HG03060 (cell line): ENCODE measurements at regions not wholly inside any gene's neighbourhood (a gene's known extent, or its start where the extent isn't known, plus 50 kb on each side); places are given as distances from the start of the nearest gene placed in this dataset.
"Not testable (repeated sequence)": the region's sequence is repeated elsewhere in the genome, so short reads cannot be mapped to it uniquely, and the experiment has no call there.

ENCODE experiments used
- ATAC-seq: cut with Tn5 transposase; IDR thresholded peaks from one replicate; pipeline ENCODE4 v1.9.1; 2021; ENCODE audit warnings: low read depth, moderate number of reproducible peaks; ENCODE audit not compliant: unreplicated experiment

DNA sequence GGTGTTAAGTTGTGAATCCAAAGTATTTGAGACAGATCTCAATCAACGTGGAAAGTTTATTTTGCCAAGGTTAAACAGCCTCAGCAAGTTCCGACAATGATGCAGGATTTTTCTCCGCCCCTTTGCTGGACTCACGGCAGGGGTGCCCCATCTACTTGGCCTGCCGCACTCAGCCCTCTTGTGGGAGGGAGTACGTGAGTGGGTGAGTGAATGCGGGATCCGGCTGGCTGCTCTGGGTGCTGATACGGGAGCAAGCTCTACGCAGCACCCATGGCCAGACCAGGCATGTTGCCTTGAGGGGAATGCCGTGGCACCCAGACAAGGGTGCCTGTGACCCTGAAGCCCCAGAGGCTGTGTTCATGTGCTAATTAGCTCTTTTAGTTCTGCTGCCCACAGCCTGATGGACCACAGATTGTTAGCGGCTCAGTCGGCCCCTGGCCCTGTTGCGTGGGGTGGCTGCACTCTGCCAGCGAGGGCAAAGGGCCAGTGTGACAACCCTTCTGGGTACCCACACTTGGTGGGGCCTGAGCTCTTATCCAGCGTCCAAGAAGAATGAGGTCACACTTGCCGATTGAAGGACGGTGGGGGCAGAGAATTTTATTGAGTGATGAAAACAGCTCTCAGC, 81.2 kb upstream of the FAM153A start:
- ATAC-seq = not testable (repeated sequence)

GRCh38 chr5:177857642-177858200, 75.0 kb upstream of the FAM153A start:
- not testable (repeated sequence) for ATAC-seq

DNA sequence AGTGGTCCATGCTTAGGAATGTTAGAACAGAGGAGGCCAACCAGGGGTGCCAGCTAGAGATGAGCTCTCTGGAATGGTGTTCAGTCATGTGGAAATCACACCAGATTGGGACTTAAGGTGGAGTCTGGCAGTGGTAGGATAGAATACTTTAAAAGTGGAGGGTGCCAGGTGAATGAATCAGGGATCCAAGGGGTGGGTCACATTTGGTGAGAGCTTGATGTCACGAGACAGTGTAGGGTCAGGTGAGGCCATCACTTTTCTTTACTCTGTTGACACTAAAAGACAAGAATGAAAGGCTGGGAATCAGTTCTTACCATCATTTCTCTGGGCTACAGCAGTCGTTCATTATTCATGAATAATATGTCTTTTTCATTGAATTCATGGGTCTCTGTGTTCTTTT, 73.8 kb upstream of the FAM153A start:
- not testable (repeated sequence) for ATAC-seq

DNA sequence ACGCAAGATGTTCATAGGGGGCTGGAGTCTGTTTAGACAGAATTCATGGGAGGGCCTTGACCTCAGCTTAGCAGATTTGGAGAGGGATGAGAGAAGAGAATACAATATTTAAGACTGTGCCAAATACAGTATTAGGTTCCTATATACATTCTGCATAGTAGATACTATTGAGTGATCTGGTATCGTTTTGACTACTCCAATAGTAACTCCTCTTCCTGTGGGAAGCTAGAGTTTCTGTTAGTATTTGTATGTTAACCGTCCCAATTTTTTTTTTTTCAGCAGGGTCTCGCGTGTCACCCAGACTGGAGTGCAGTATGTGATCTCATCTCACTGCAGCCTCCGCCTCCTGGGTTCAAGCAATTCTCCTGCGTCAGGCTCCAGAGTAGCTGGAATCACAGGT, 65.2 kb upstream of the FAM153A start:
- ATAC-seq = not testable (repeated sequence)

GRCh38 chr5:177846598-177846997, 63.9 kb upstream of the FAM153A start:
- not testable (repeated sequence) for ATAC-seq

DNA sequence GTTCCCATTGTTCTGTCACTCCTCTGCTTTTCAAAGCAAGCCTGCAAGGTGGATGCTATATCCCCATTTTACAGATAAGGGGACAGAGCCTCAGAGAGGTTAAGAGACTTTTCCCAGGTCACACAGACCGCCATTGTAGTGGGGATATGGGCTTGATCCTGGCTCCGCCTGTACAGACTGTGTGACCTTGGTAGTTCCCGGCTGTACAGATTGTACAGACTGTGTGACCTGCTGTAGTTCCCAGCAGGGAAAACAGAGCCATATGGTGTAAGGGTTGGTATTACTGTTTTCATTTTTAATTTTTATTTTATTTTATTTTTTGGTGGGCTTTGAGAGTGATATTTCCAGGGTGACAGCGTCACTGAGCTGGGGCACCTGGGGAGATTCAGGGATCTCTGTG, 63.2 kb upstream of the FAM153A start:
- ATAC-seq = not testable (repeated sequence)

DNA sequence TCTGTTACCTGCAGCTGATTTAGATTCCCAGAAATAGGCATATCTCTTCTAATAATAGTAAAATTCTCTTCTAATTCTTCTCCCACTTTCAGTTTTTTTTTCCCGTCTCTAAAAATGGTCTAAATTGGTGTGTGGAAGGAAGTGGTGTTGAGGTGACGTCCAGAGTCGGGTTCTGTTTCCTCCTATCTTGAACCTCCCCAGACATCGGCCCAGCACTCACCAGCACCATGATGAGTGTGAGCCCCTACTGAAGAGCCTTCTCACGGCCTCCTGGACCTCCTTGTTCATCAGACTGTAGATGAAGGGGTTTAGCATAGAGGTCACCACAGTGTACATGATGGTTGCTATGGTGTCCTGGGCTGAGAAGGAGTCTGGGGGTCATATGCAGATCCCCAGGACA, 53.5 kb upstream of the FAM153A start:
- ATAC-seq = not testable (repeated sequence)
